MM.1S (cell line): ENCODE measurements at regions not wholly inside any gene's neighbourhood (a gene's known extent, or its start where the extent isn't known, plus 50 kb on each side); places are given as distances from the start of the nearest gene placed in this dataset.

ENCODE experiments used
- DNase-seq: peaks from one replicate; pipeline ENCODE4 v3.0.0-alpha.2; 2015
- H2AFZ ChIP-seq: fragments of 300-600 bp; sonication (generic); 2 replicates; pipeline ENCODE4 v1.6.0; 2016; ENCODE audit warnings: antibody characterized with exemption, low read length
- H3F3A ChIP-seq: fragments of 300-600 bp; sonication (generic); 2 replicates; pipeline ENCODE4 v1.6.1; 2016; ENCODE audit warnings: mild to moderate bottlenecking, antibody characterized with exemption, low read length, moderate library complexity, mixed read lengths; ENCODE audit not compliant: insufficient read depth
- H3K27ac ChIP-seq: fragments of 300-600 bp; sonication (generic); 2 replicates; pipeline ENCODE4 v1.5.1; 2016; ENCODE audit warnings: mild to moderate bottlenecking, low read length
- H3K27me3 ChIP-seq: fragments of 300-600 bp; sonication (generic); replicated peaks from 2 replicates; pipeline ENCODE4 v1.6.0; 2016; ENCODE audit warnings: low read length; ENCODE audit not compliant: insufficient read depth
- H3K36me3 ChIP-seq: fragments of 300-600 bp; sonication (generic); replicated peaks from 2 replicates; pipeline ENCODE4 v1.6.1; 2016; ENCODE audit warnings: mild to moderate bottlenecking, low read length, mixed read lengths; ENCODE audit not compliant: insufficient read depth
- H3K4me1 ChIP-seq: fragments of 300-600 bp; sonication (generic); 2 replicates; pipeline ENCODE4 v1.6.1; 2016; ENCODE audit warnings: low read length, mixed read lengths
- H3K4me2 ChIP-seq: fragments of 300-600 bp; sonication (generic); 2 replicates; pipeline ENCODE4 v1.6.0; 2016; ENCODE audit warnings: low read depth, low read length
- H3K4me3 ChIP-seq: fragments of 300-600 bp; sonication (generic); 2 replicates; pipeline ENCODE4 v1.5.1; 2016; ENCODE audit warnings: low read length, mixed read lengths
- H3K79me2 ChIP-seq: fragments of 300-600 bp; sonication (generic); 2 replicates; pipeline ENCODE4 v1.6.1; 2016; ENCODE audit warnings: mixed run types, low read length, mixed read lengths
- H3K9ac ChIP-seq: fragments of 300-600 bp; sonication (generic); 2 replicates; pipeline ENCODE4 v1.6.1; 2016; ENCODE audit warnings: low read length, mixed read lengths
- H3K9me2 ChIP-seq: fragments of 300-600 bp; sonication (generic); replicated peaks from 2 replicates; pipeline ENCODE4 v1.6.1; 2016; ENCODE audit warnings: mild to moderate bottlenecking, low read length, mixed read lengths; ENCODE audit not compliant: insufficient read depth
- H3K9me3 ChIP-seq: fragments of 300-600 bp; sonication (generic); replicated peaks from 2 replicates; pipeline ENCODE4 v1.6.1; 2016; ENCODE audit warnings: mild to moderate bottlenecking, low read length, mixed read lengths; ENCODE audit not compliant: insufficient read depth
- H4K20me1 ChIP-seq: fragments of 300-600 bp; sonication (generic); 2 replicates; pipeline ENCODE4 v1.6.1; 2016; ENCODE audit warnings: mild to moderate bottlenecking, low read length, moderate library complexity, mixed read lengths; ENCODE audit not compliant: insufficient read depth
- EZH2 ChIP-seq: fragments of 300-600 bp; sonication (generic); optimal IDR thresholded peaks from 2 replicates; pipeline ENCODE3; 2017; ENCODE audit warnings: low read depth, mild to moderate bottlenecking, antibody characterized with exemption, low read length, mixed read lengths
- EZH2phosphoT487 ChIP-seq: fragments of 300-600 bp; sonication (generic); IDR thresholded peaks from 2 replicates; pipeline ENCODE4 v1.6.1; 2018; ENCODE audit warnings: antibody characterized with exemption, low read length
- TF ChIP-seq, protein P1 (sequence below): fragments of 300-600 bp; sonication (generic); IDR thresholded peaks from 2 replicates; pipeline ENCODE4 v1.5.1; 2016; ENCODE audit warnings: antibody characterized with exemption, low read length, mixed read lengths

DNA sequence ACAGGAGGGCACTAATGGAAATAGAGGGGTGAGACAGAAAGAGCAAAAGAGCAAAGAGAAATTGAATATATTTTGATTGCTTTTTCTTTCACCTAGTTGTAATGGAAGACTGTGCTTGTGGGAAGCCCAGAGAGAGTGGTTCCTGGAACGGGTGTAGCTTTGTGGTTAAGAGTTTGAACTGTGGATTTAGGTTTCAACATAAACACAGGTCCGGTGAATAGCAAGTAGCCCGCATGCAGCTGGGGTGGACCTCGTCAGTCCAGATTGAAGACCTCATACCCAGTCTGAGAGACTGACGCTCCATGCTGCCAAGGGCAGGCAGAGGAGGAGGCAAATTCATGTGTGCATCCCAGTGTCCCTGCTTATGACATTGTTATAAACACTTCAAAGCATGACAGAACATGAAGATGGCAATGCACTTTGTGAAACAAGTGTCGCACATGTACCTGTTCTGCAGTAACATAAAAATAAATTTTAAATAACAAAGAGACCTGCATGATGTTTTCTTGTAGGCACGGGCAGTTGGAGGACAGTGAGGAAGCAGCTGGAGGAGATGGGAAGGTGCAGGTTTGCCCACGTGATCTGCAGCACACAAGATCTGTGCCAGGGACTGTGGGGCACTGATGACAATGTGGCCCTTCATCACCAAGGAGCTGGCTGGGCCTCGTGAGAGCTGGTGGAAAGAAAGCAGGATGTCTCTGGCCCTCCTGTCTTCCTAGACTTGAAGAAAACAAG, 220.5 kb upstream of the SSTR4 start:
- DNase-seq = no peak
- H3K9ac ChIP-seq = no peak overlapping the region
- H3K27ac ChIP-seq = no peak overlapping the region
- no peak overlapping the region for H3K4me3 ChIP-seq
- TF ChIP-seq, protein P1, sequence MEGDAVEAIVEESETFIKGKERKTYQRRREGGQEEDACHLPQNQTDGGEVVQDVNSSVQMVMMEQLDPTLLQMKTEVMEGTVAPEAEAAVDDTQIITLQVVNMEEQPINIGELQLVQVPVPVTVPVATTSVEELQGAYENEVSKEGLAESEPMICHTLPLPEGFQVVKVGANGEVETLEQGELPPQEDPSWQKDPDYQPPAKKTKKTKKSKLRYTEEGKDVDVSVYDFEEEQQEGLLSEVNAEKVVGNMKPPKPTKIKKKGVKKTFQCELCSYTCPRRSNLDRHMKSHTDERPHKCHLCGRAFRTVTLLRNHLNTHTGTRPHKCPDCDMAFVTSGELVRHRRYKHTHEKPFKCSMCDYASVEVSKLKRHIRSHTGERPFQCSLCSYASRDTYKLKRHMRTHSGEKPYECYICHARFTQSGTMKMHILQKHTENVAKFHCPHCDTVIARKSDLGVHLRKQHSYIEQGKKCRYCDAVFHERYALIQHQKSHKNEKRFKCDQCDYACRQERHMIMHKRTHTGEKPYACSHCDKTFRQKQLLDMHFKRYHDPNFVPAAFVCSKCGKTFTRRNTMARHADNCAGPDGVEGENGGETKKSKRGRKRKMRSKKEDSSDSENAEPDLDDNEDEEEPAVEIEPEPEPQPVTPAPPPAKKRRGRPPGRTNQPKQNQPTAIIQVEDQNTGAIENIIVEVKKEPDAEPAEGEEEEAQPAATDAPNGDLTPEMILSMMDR = no peak
- TF ChIP-seq EZH2 (no peak), EZH2phosphoT487 (no peak)
- H3K4me2 ChIP-seq = no peak overlapping the region
- H4K20me1 ChIP-seq = no peaks in the 10 kb centered on the region
- H3K9me3 ChIP-seq = no peaks in the 10 kb centered on the region
- no peaks in the 10 kb centered on the region for H3K27me3 ChIP-seq
- H2AFZ ChIP-seq = no peak overlapping the region
- H3K9me2 ChIP-seq = no peaks in the 10 kb centered on the region
- no peaks in the 10 kb centered on the region for H3K4me1 ChIP-seq
- no peaks in the 10 kb centered on the region for H3F3A ChIP-seq
- no peaks in the 10 kb centered on the region for H3K36me3 ChIP-seq
- no peaks in the 10 kb centered on the region for H3K79me2 ChIP-seq

DNA sequence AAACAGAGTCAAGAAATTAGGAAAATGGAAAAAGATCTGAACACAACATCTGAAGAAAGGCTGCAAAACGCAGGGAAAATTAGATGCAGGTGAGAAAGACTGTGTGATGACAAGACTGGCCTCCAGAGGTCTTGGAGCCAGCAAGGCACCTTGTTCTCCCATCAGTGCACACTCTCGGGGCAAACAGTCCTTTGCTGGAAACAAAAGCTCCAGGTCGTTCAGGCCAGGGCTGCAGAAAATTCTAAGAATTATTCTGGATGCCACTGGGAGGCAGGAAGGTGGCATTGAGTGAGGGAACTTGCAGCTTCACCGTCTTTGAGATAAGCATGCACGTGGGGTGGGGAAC, 219.9 kb upstream of the SSTR4 start:
- H3K4me2 ChIP-seq = no peak overlapping the region
- H3K36me3 ChIP-seq = no peaks in the 10 kb centered on the region
- H3K27me3 ChIP-seq = no peaks in the 10 kb centered on the region
- no peaks in the 10 kb centered on the region for H3K9me3 ChIP-seq
- no peaks in the 10 kb centered on the region for H3K9me2 ChIP-seq
- H2AFZ ChIP-seq = no peak overlapping the region
- no peaks in the 10 kb centered on the region for H3K4me1 ChIP-seq
- DNase-seq = no peak
- H3K27ac ChIP-seq = no peak overlapping the region
- H3K4me3 ChIP-seq = no peak overlapping the region
- H3F3A ChIP-seq = no peaks in the 10 kb centered on the region
- H3K79me2 ChIP-seq = no peaks in the 10 kb centered on the region
- no peaks in the 10 kb centered on the region for H4K20me1 ChIP-seq
- no peak overlapping the region for H3K9ac ChIP-seq
- TF ChIP-seq, protein P1 = no peak
- TF ChIP-seq EZH2phosphoT487 (no peak), EZH2 (no peak)

DNA sequence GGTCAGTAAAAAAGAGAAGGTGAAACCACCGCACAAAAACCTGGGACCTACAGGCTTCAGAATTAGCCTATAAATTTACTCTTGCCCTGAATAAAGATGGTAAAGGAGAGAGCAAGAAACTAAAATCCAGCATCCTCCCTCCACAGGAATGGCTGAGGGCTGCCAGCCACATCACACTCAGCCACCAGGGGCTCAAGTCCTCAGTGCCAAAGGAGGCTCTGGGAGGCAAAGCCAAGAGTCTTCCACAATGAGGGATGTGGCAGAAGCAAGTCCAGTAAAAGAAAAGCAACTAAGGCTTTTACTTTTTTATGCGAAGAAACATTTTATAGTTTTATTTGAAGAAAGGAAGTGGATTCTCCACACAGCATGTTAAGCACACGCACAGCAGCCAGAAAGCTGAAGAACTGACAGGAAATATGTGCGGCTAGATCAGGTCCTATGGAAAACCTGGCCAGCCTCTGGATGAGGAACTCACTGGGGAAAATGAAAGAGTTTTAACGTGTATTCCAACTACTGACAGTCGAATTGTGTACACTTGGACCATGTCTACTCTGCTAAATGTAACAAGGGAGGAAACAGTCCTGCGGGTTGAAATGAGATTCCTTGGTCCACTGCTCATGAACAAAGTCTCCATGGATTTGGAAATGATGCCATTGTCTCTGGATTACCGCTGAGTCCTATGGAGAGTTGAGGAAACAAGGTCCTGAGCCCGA, 219.4 kb upstream of the SSTR4 start:
- Histone ChIP-seq H3K4me1 (no peaks in the 10 kb centered on the region), H3K27ac (no peak overlapping the region), H3K4me2 (no peak overlapping the region), H4K20me1 (no peaks in the 10 kb centered on the region), H2AFZ (no peak overlapping the region), H3K36me3 (no peaks in the 10 kb centered on the region), H3K27me3 (no peaks in the 10 kb centered on the region), H3K9ac (no peak overlapping the region), H3K79me2 (no peaks in the 10 kb centered on the region), H3F3A (no peaks in the 10 kb centered on the region), H3K9me2 (no peaks in the 10 kb centered on the region), H3K9me3 (no peaks in the 10 kb centered on the region), H3K4me3 (no peak overlapping the region)
- no peak for DNase-seq
- TF ChIP-seq, protein P1 = no peak
- TF ChIP-seq EZH2 (no peak), EZH2phosphoT487 (no peak)
